Gastroesophageal sphincter (tissue), 3 donors: ENCODE measurements at regions not wholly inside any gene's neighbourhood (a gene's known extent, or its start where the extent isn't known, plus 50 kb on each side); places are given as distances from the start of the nearest gene placed in this dataset.

Source experiments
- CTCF ChIP-seq, 4 experiments: fragments of 200-600 bp in 2 of 4; fragments of 450-650 bp in 2 of 4; sonication (generic) in 1 of 4; IDR thresholded peaks; one replicate each; pipeline ENCODE4 v1.5.1; 2017 to 2019; ENCODE audit warnings: antibody characterized with exemption in 4 of 4, mild to moderate bottlenecking in 2 of 4, moderate library complexity in 2 of 4
- EP300 ChIP-seq: sonication (generic); formaldehyde crosslinking; IDR thresholded peaks from one replicate; pipeline ENCODE4 v1.6.1; 2017; ENCODE audit warnings: antibody characterized with exemption, mild to moderate bottlenecking
- POLR2A ChIP-seq, 2 donors: fragments of 450-650 bp; IDR thresholded peaks; one replicate each; pipeline ENCODE4 v1.6.1; 2017; ENCODE audit warnings: antibody characterized with exemption in 2 of 2, mild to moderate bottlenecking in 2 of 2, moderate library complexity in 1 of 2

DNA sequence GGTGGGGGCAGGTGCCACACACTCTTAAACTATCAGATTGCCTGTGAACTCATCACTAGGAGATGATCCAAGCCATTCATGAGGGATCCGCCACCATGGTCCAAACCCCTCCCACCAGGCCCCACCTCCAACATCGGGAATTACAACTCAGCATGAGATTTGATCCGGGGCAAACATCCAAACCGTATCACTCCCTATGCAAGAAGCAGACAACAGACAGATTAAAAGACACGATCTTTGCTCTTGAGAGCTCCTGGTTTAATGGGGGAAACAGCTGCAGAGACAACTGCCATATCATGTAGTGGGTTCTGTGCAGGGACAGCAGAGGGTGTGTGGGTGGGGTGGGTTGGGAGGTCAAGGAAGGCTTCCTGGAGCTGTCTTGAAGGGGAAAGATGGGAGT, 123.6 kb downstream of the EMX2 start:
- no peak for TF ChIP-seq CTCF (IDR thresholded peaks at IDR 0.05)
- no peak for TF ChIP-seq POLR2A (IDR thresholded peaks at IDR 0.05)
- no peak for TF ChIP-seq EP300
